SHP77 treated with DMSO at 0.1 percent for 48 hours (cell line): ENCODE measurements at regions not wholly inside any gene's neighbourhood (a gene's known extent, or its start where the extent isn't known, plus 50 kb on each side); places are given as distances from the start of the nearest gene placed in this dataset.

ENCODE experiments used
- DNase-seq: peaks from one replicate; lab custom pipeline; 2025; lab: John Stamatoyannopoulos, UW

DNA sequence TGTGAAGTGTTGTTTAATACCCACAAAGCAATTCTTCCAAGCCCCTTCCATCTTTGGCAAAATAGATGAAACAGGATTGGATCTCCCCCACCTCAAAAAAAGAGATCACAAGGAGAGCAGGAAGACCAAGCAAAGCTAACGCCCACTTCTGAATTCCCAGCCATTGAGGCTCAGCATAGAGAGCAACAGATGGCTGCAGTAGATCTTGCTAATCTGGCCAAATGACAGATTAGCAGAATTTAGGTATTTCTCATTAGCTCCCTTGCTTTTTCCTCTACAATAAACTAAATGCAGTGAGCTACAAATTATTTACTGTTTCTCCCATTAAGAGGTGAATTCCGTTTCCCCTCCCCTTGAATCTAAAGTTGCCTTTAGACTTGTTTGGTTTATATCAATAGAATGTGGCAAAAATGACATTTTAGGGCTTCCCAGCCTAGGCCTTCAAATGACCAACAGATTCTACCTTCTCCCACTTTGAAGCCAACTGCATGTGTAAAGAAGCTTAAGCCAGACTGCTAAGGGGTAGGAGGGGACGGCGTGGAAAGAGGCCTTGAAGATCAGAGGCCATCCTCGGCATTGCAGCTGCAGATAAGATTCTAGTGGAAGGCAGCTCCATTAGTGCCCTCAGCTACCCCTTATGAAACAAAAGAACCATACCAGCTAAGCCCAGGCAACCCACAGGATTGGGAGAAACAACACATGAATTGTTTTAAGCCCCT is 56.8 kb upstream of the CPEB4 start:
- DNase-seq: no peak

DNA sequence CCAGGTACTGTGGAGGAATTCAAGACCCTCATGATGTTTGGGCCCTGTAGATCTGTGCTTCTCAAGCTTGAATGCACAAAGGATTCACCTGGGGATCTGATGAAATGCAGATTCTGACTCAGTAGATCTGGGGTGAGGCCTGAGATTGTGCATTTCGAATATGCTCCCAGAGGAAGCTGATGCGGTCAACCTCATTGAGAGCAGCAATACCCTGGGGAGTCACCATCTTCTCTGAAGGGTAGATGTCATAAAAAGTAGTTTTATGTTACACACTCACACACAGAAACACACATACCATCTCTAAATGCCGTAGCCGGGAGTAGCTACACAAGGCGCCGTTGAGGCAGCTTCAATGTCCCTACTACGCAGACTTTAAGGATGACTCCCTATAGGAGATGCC is 55.8 kb upstream of the CPEB4 start:
- DNase-seq: no peak

- no peak for DNase-seq
These were observed 54.8 kb upstream of the CPEB4 start for GRCh38 chr5:173833196-173833985.

DNA sequence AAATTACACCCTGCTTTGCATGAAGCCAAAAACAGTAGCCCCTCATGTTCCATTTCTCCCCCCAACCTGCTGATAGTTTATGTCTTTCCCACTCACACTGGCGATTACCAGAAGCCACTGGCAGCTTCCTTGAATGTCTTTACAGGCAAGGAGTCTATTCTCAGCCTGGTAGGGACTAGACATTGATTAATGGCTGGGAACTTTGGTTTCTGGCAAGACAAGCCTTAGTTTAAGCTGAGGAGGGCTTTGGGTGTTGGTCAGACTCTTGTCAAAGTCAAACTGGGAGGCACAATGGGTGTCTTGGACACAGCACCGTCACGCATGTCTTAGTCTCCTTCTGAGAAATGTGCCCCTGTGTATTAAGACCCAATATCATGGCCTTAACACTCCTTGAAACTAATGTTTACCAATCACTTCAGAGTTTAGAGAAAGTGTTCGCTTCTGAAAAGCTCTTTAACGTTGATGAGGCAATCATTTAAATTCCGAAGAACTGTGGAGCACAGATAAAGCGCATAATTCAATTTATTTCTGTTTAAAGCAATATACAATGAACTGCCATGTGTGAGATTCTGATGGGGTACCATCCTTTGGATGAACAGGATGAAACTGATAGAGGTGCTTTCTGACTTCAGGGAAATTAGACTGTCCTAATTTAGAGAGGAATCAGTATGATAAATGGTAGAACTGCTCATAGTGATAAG is 53.9 kb upstream of the CPEB4 start:
- DNase-seq: no peak

DNA sequence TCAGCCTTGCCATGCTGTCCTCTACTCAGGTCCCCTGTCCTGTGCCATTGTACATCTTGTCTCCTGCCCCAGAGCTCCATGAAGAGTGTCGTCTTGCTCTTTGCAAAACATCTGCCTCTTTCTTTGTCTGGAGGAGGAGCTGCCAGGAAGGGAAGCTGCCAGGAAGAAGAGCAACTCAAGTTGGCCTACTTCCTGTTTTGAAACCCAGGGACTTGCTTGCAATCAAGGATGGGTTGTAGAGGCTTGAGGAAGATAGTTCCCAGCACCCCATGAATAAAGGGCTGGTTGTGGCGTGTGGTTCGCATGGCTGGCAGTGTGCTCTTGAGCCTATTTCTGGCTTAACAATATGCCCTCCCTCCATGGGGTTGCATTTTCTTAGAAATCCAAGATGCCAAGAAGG is 53.0 kb upstream of the CPEB4 start:
- DNase-seq: no peak

DNA sequence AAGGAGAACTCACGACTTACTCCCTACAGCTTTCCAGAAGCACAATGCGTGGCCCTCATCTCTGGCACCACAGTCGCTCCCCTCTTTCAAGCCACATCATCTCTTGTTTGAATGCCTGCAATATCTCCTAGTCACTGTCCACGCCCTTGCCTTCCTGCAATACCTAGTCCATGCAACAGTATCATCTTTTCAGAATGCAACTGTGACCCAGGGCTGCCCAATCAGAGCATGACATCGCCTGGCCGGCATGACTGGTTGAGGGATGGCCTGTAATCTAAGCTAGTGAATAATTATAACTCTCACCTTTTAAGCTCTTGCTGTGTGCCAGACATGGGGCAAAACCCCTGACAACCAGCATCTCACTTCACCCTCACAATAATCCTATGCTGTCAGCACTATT is 52.5 kb upstream of the CPEB4 start:
- DNase-seq: no peak

DNA sequence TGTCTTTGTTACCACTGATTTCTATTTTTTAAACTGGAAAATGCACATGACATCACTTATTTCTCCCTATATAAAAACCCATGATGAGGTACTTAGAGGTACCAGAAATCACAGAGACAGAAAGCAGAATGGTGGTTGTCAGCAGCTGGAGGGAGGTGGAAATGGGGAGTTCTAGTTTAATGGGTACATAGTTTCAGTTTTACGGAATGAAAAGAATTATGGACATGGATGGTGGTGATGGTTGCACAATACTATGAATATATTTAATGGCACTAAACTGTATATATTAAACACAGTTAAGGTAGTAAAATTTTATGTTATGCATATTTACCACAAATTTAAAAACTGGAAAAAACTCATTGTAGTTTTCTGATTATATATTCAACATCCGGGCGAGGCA is 50.5 kb upstream of the CPEB4 start:
- no peak for DNase-seq
